HCT116 (cell line): ENCODE measurements at regions not wholly inside any gene's neighbourhood (a gene's known extent, or its start where the extent isn't known, plus 50 kb on each side); places are given as distances from the start of the nearest gene placed in this dataset.

ENCODE experiments used
- ATAC-seq: fragments of 200-7000 bp; cut with Tn5 transposase; 2 replicates; pipeline ENCODE4 v1.9.1; 2020; ENCODE audit warnings: mild to moderate bottlenecking, moderate library complexity
- BruUV-seq: library from RNA; stranded (reverse); fragments of 400-500 nt; replicated peaks from 2 replicates; lab custom pipeline; 2021; lab: Mats Ljungman, UMichigan
- CTCF ChIA-PET: fragments of 300-600 bp; sonication (Branson Sonifier 250); formaldehyde crosslinking; loops from one replicate; lab custom pipeline; 2021; ENCODE audit warnings: antibody characterized with exemption; lab: Charles Lee
- POLR2A ChIA-PET: fragments of 300-600, 350-600 bp; sonication (Branson Sonifier 250); formaldehyde crosslinking; loops from one replicate; lab custom pipeline; 2021; ENCODE audit warnings: antibody characterized with exemption; lab: Charles Lee
- RAD21 ChIA-PET, 2 experiments: fragments of 300-600 bp; sonication (Branson Sonifier 250); formaldehyde crosslinking; loops; one replicate each; lab custom pipeline; 2023; ENCODE audit warnings: low total read pairs in 2 of 2; ENCODE audit not compliant: uncharacterized antibody in 2 of 2, unreplicated experiment in 2 of 2, low non-redundant PET in 1 of 2; lab: Charles Lee
- DNase-seq: peaks from one replicate; pipeline ENCODE4 v3.0.0-alpha.2; 2010; ENCODE audit warnings: low read depth, low spot score
- H2AFZ ChIP-seq: fragments of 200-600 bp; shearing (Covaris generic), sonication (generic); 2 replicates; pipeline ENCODE4 v1.6.1; 2017; ENCODE audit warnings: low read depth, mixed run types, mixed read lengths, antibody characterized with exemption, low read length; ENCODE audit not compliant: poor library complexity, severe bottlenecking
- H3K27ac ChIP-seq: 2 replicates; pipeline ENCODE4 v1.5.1; 2012; ENCODE audit warnings: low read depth, low read length
- H3K27me3 ChIP-seq: fragments of 200-600 bp; sonication (generic); 2 replicates; pipeline ENCODE4 v1.6.1; 2016; ENCODE audit warnings: mixed run types, low read length, mixed read lengths; ENCODE audit not compliant: insufficient read depth
- H3K36me3 ChIP-seq, 2 experiments: fragments of 200-500 bp in 1 of 2; fragments of 200-600 bp in 1 of 2; sonication (Bioruptor generic) in 1 of 2; sonication (generic) in 1 of 2; 2 replicates each; pipeline versions ENCODE4 v1.5.1 to v1.6.1; 2014 to 2016; ENCODE audit warnings: low read length in 2 of 2, inconsistent platforms in 1 of 2, mixed read lengths in 1 of 2, mixed run types in 1 of 2; ENCODE audit not compliant: insufficient read depth in 2 of 2, control insufficient read depth in 1 of 2
- H3K4me1 ChIP-seq, 2 experiments: fragments of 200-600 bp in 1 of 2; sonication (generic) in 1 of 2; 2 replicates each; pipeline versions ENCODE4 v1.5.1 to v1.6.1; 2012 to 2017; ENCODE audit warnings: low read length in 2 of 2, inconsistent platforms in 1 of 2, mild to moderate bottlenecking in 1 of 2, mixed read lengths in 1 of 2, mixed run types in 1 of 2, moderate library complexity in 1 of 2; ENCODE audit not compliant: insufficient read depth in 2 of 2, control insufficient read depth in 1 of 2
- H3K4me2 ChIP-seq: fragments of 200-600 bp; sonication (generic); 2 replicates; pipeline ENCODE4 v1.6.1; 2017; ENCODE audit warnings: mixed run types, low read length, mixed read lengths
- H3K4me3 ChIP-seq, 2 experiments: fragments of 200-600 bp in 1 of 2; sonication (generic) in 1 of 2; replicated peaks in 1 of 2; 2 replicates each; pipeline ENCODE4 v1.5.1; 2011 to 2016; ENCODE audit warnings: low read length in 2 of 2, control low read depth in 1 of 2, low read depth in 1 of 2, mild to moderate bottlenecking in 1 of 2, mixed read lengths in 1 of 2, mixed run types in 1 of 2
- H3K79me2 ChIP-seq: fragments of 200-600 bp; sonication (generic); 2 replicates; pipeline ENCODE4 v1.6.1; 2017; ENCODE audit warnings: mild to moderate bottlenecking, mixed run types, low read length, moderate library complexity, mixed read lengths; ENCODE audit not compliant: insufficient read depth
- H3K9ac ChIP-seq: fragments of 200-600 bp; sonication (generic); 2 replicates; pipeline ENCODE4 v1.6.1; 2016; ENCODE audit warnings: low read length, mixed read lengths
- H3K9me2 ChIP-seq: fragments of 200-600 bp; sonication (generic), shearing (Covaris generic); 2 replicates; pipeline ENCODE4 v1.6.1; 2017; ENCODE audit warnings: mixed run types, mild to moderate bottlenecking, moderate library complexity; ENCODE audit not compliant: insufficient read depth
- H3K9me3 ChIP-seq, 2 experiments: fragments of 200-500 bp in 1 of 2; fragments of 200-600 bp in 1 of 2; sonication (Bioruptor generic) in 1 of 2; sonication (generic) in 1 of 2; 2 replicates each; pipeline ENCODE4 v1.6.1; 2014 to 2017; ENCODE audit warnings: low read length in 2 of 2, mixed read lengths in 2 of 2, inconsistent platforms in 1 of 2, low read depth in 1 of 2, mild to moderate bottlenecking in 1 of 2, mixed run types in 1 of 2, moderate library complexity in 1 of 2; ENCODE audit not compliant: control insufficient read depth in 1 of 2, insufficient read depth in 1 of 2
- H4K20me1 ChIP-seq: fragments of 200-600 bp; sonication (generic), shearing (Covaris generic); 2 replicates; pipeline ENCODE4 v1.6.1; 2017; ENCODE audit warnings: mixed run types, mild to moderate bottlenecking, moderate library complexity; ENCODE audit not compliant: insufficient read depth
- EGR1 ChIP-seq: IDR thresholded peaks from 2 replicates; pipeline ENCODE4 v1.6.1; 2012; ENCODE audit warnings: low read depth
- ELF1 ChIP-seq: IDR thresholded peaks from 2 replicates; pipeline ENCODE4 v1.6.1; 2012; ENCODE audit warnings: low read depth, borderline replicate concordance
- EZH2 ChIP-seq: fragments of 200-600 bp; sonication (generic); IDR thresholded peaks from 2 replicates; pipeline ENCODE4 v1.6.1; 2017; ENCODE audit warnings: antibody characterized with exemption, mixed run types
- POLR2AphosphoS5 ChIP-seq: IDR thresholded peaks from 2 replicates; pipeline ENCODE4 v1.6.1; 2011; ENCODE audit warnings: mild to moderate bottlenecking, low read depth, low read length, moderate library complexity
- SP1 ChIP-seq: IDR thresholded peaks from 2 replicates; pipeline ENCODE4 v1.6.1; 2012; ENCODE audit warnings: low read depth
- TCF7L2 ChIP-seq: IDR thresholded peaks from 2 replicates; pipeline ENCODE4 v1.7.0; 2011; ENCODE audit warnings: borderline replicate concordance, inconsistent platforms; ENCODE audit not compliant: insufficient read depth, insufficient read length; ENCODE audit errors: extremely low read depth
- YY1 ChIP-seq: IDR thresholded peaks from 2 replicates; pipeline ENCODE4 v1.6.1; 2011; ENCODE audit warnings: low read length, low read depth, moderate library complexity, mild to moderate bottlenecking; ENCODE audit not compliant: insufficient replicate concordance; ENCODE audit errors: extremely low read depth
- ZFX ChIP-seq: fragments of 450-650 bp; IDR thresholded peaks from 2 replicates; pipeline ENCODE4 v1.6.1; 2017
- ZNF274 ChIP-seq: fragments of 200-500 bp; sonication (Bioruptor generic); IDR thresholded peaks from 2 replicates; pipeline ENCODE4 v1.6.1; 2014; ENCODE audit warnings: mild to moderate bottlenecking, low read depth, low read length, inconsistent platforms
- intact Hi-C: fragments of 100-400 bp; cut with micrococcal nuclease; formaldehyde crosslinking; loops from 2 replicates; pipeline ENCODE4 v1.10.0; 2022
- TF ChIP-seq, protein P1 (sequence below): IDR thresholded peaks from 2 replicates; pipeline ENCODE4 v1.6.1; 2012; ENCODE audit warnings: low read depth
- TF ChIP-seq, protein P2 (sequence below), 3 experiments: fragments of 200-600 bp in 1 of 3; sonication (generic) in 1 of 3; IDR thresholded peaks in 2 of 3; conservative IDR thresholded peaks in 1 of 3; 2 replicates each; pipeline ENCODE4 v1.5.1; 2012 to 2017; ENCODE audit warnings: low read depth in 2 of 3, low read length in 2 of 3, antibody characterized with exemption in 1 of 3, borderline replicate concordance in 1 of 3, control low read depth in 1 of 3, mild to moderate bottlenecking in 1 of 3, mixed read lengths in 1 of 3, mixed run types in 1 of 3, moderate library complexity in 1 of 3; ENCODE audit not compliant: insufficient read depth in 1 of 3
- TF ChIP-seq, protein P3 (sequence below): IDR thresholded peaks from 2 replicates; pipeline ENCODE4 v1.6.1; 2012

DNA sequence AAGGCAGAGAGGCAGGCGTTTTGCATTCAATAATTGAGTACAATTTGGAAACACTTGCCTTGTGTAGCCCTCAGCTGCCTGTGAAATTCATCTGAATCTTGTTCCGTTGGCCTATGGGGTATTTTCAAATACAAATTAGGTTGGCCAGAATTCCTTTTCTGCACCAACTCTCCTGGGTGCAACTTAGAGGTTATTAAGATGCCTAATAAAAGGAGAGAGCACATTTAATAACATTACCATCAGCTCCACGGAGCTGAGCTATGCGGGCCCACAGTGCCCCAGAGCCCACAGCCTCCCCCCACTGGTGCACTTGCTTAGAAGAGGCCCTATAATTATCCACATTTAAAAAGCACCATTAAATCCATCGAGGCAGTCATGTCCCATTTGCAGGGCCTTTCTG is 367.6 kb upstream of the CLINT1 start:
- ChIA-PET CTCF (no interaction called here), POLR2A (no interaction called here)
- intact Hi-C loops, result no loop called here

DNA sequence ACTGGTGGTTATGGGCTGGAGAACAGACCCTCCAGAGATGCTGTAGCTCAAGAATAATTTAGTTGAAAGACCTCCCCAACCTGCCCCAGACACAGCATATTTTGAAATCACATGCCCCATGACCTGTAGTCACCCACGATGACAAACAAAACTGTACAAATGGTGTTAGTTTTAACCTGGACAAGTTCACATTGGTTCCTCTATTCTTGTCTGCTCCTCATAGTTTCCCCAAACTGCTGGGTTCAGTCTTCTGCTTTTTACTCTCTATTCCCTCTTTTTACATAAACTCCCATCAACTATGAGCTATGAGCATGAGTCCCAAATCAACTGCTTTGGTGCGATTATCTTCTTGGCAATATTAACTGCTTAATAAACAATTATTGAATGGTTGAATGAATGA is 365.3 kb upstream of the CLINT1 start:
- RAD21 ChIA-PET, result no interaction called here
- no TSS peak for BruUV-seq
- Histone ChIP-seq H3K4me1 (no peaks in the 10 kb centered on the region), H3K9ac (no peak overlapping the region), H3K36me3 (no peaks in the 10 kb centered on the region), H3K27ac (no peak overlapping the region), H3K27me3 (peaks cover 12% of the 10 kb centered on the region), H3K79me2 (no peaks in the 10 kb centered on the region), H3K9me3 (no peaks in the 10 kb centered on the region), H4K20me1 (no peaks in the 10 kb centered on the region), H3K4me2 (no peak overlapping the region), H3K4me3 (no peak overlapping the region), H3K9me2 (no peaks in the 10 kb centered on the region), H2AFZ (no peak overlapping the region)
- intact Hi-C loops, result no loop called here
- ATAC-seq (no peak), DNase-seq (no peak)
- TF ChIP-seq POLR2AphosphoS5 (no peak), EZH2 (no peak), ZNF274 (no peak), SP1 (no peak), TCF7L2 (no peak), EGR1 (no peak), ELF1 (no peak), ZFX (no peak), YY1 (no peak)
- TF ChIP-seq, protein P1, sequence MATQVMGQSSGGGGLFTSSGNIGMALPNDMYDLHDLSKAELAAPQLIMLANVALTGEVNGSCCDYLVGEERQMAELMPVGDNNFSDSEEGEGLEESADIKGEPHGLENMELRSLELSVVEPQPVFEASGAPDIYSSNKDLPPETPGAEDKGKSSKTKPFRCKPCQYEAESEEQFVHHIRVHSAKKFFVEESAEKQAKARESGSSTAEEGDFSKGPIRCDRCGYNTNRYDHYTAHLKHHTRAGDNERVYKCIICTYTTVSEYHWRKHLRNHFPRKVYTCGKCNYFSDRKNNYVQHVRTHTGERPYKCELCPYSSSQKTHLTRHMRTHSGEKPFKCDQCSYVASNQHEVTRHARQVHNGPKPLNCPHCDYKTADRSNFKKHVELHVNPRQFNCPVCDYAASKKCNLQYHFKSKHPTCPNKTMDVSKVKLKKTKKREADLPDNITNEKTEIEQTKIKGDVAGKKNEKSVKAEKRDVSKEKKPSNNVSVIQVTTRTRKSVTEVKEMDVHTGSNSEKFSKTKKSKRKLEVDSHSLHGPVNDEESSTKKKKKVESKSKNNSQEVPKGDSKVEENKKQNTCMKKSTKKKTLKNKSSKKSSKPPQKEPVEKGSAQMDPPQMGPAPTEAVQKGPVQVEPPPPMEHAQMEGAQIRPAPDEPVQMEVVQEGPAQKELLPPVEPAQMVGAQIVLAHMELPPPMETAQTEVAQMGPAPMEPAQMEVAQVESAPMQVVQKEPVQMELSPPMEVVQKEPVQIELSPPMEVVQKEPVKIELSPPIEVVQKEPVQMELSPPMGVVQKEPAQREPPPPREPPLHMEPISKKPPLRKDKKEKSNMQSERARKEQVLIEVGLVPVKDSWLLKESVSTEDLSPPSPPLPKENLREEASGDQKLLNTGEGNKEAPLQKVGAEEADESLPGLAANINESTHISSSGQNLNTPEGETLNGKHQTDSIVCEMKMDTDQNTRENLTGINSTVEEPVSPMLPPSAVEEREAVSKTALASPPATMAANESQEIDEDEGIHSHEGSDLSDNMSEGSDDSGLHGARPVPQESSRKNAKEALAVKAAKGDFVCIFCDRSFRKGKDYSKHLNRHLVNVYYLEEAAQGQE, result no peak
- TF ChIP-seq, protein P2, sequence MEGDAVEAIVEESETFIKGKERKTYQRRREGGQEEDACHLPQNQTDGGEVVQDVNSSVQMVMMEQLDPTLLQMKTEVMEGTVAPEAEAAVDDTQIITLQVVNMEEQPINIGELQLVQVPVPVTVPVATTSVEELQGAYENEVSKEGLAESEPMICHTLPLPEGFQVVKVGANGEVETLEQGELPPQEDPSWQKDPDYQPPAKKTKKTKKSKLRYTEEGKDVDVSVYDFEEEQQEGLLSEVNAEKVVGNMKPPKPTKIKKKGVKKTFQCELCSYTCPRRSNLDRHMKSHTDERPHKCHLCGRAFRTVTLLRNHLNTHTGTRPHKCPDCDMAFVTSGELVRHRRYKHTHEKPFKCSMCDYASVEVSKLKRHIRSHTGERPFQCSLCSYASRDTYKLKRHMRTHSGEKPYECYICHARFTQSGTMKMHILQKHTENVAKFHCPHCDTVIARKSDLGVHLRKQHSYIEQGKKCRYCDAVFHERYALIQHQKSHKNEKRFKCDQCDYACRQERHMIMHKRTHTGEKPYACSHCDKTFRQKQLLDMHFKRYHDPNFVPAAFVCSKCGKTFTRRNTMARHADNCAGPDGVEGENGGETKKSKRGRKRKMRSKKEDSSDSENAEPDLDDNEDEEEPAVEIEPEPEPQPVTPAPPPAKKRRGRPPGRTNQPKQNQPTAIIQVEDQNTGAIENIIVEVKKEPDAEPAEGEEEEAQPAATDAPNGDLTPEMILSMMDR (IDR thresholded peaks at IDR 0.05 in 2 of 3, conservative IDR thresholded peaks at IDR 0.05 in 1 of 3; ENCODE audit: borderline replicate concordance in 1 of 3, insufficient read depth in 1 of 3, low read depth in 2 of 3, low read length in 2 of 3), result no peak
- TF ChIP-seq, protein P3, sequence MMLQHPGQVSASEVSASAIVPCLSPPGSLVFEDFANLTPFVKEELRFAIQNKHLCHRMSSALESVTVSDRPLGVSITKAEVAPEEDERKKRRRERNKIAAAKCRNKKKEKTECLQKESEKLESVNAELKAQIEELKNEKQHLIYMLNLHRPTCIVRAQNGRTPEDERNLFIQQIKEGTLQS, result no peak
- POLR2A ChIA-PET, result no interaction called here
- CTCF ChIA-PET, result no interaction called here

More for the DNA sequence above, 367.6 kb upstream of the CLINT1 start:
- Histone ChIP-seq H2AFZ (no peak overlapping the region), H3K27ac (no peak overlapping the region), H3K27me3 (peaks cover 5% of the 10 kb centered on the region; the same call in 1 of the 2 replicates), H3K9me3 (no peaks in the 10 kb centered on the region), H4K20me1 (no peaks in the 10 kb centered on the region), H3K36me3 (no peaks in the 10 kb centered on the region), H3K79me2 (no peaks in the 10 kb centered on the region), H3K9me2 (no peaks in the 10 kb centered on the region), H3K4me3 (no peak overlapping the region), H3K4me1 (no peaks in the 10 kb centered on the region), H3K4me2 (no peak overlapping the region), H3K9ac (no peak overlapping the region)
- RAD21 ChIA-PET, result no interaction called here
- DNase-seq (no peak), ATAC-seq (no peak)
- no TSS peak for BruUV-seq
- no peak for TF ChIP-seq EZH2
